ENCODE measurements at regions not wholly inside any gene's neighbourhood (a gene's known extent, or its start where the extent isn't known, plus 50 kb on each side); places are given as distances from the start of the nearest gene placed in this dataset.

- Histone ChIP-seq H3K4ac (ENCODE audit: low read depth, low read length) (no peak overlapping the region), H3K79me1 (ENCODE audit: low read length) (no peaks in the 10 kb centered on the region), H2BK5ac (ENCODE audit: low read length) (no peak overlapping the region), H3K27me3 (ENCODE audit: insufficient read depth, low read length, poor library complexity) (no peaks in the 10 kb centered on the region), H4K8ac (ENCODE audit: low read depth, low read length) (no peak overlapping the region), H4K5ac (ENCODE audit: low read length) (no peak overlapping the region), H3K79me2 (ENCODE audit: control insufficient read depth, insufficient read depth, low read length) (no peaks in the 10 kb centered on the region), H3K56ac (ENCODE audit: low read length) (no peak overlapping the region), H3K4me3 (ENCODE audit: low read length) (no peak overlapping the region), H3K36me3 (ENCODE audit: control insufficient read depth, insufficient read depth, low read length) (no peaks in the 10 kb centered on the region), H3K9ac (ENCODE audit: low read length) (no peak overlapping the region), H3K4me2 (ENCODE audit: low read length) (no peak overlapping the region), H3K18ac (ENCODE audit: low read length) (no peak overlapping the region), H2BK15ac (replicated peaks; ENCODE audit: low read depth) (no peak overlapping the region), H3K27ac (ENCODE audit: low read depth, low read length) (no peak overlapping the region), H2BK120ac (ENCODE audit: low read depth, low read length) (no peak overlapping the region), H2AK5ac (ENCODE audit: low read length) (no peak overlapping the region), H3K4me1 (ENCODE audit: control insufficient read depth, low read depth, low read length) (no peaks in the 10 kb centered on the region), H3K23ac (ENCODE audit: low read length) (no peak overlapping the region)
- DNase-seq: no peak
- WGBS (ENCODE audit: extremely low coverage, insufficient coverage, low lambda C conversion rate): no CpG with 5 or more reads among the region's 2 CpGs
These were observed 133.2 kb upstream of the SSTR4 start for GRCh38 chr20:22901921-22902320.

- no peak overlapping the region for H4K8ac ChIP-seq (ENCODE audit: low read depth, low read length)
- H3K4me2 ChIP-seq (ENCODE audit: low read length): no peak overlapping the region
- H2AK5ac ChIP-seq (ENCODE audit: low read length): no peak overlapping the region
- H2BK120ac ChIP-seq (ENCODE audit: low read depth, low read length): no peak overlapping the region
- H3K56ac ChIP-seq (ENCODE audit: low read length): no peak overlapping the region
- no peak overlapping the region for H2BK5ac ChIP-seq (ENCODE audit: low read length)
- no CpG with 5 or more reads among the region's 2 CpGs for WGBS (ENCODE audit: extremely low coverage, insufficient coverage, low lambda C conversion rate)
- H3K18ac ChIP-seq (ENCODE audit: low read length): no peak overlapping the region
- no peak overlapping the region for H4K5ac ChIP-seq (ENCODE audit: low read length)
- H3K27me3 ChIP-seq (ENCODE audit: insufficient read depth, low read length, poor library complexity): no peaks in the 10 kb centered on the region
- H3K9ac ChIP-seq (ENCODE audit: low read length): no peak overlapping the region
- H3K4ac ChIP-seq (ENCODE audit: low read depth, low read length): no peak overlapping the region
- H3K27ac ChIP-seq (ENCODE audit: low read depth, low read length): no peak overlapping the region
- H2BK15ac ChIP-seq (replicated peaks; ENCODE audit: low read depth): no peak overlapping the region
- no peak overlapping the region for H3K23ac ChIP-seq (ENCODE audit: low read length)
- H3K79me2 ChIP-seq (ENCODE audit: control insufficient read depth, insufficient read depth, low read length): no peaks in the 10 kb centered on the region
- H3K4me1 ChIP-seq (ENCODE audit: control insufficient read depth, low read depth, low read length): no peaks in the 10 kb centered on the region
- no peaks in the 10 kb centered on the region for H3K79me1 ChIP-seq (ENCODE audit: low read length)
- H3K4me3 ChIP-seq (ENCODE audit: low read length): no peak overlapping the region
- no peaks in the 10 kb centered on the region for H3K36me3 ChIP-seq (ENCODE audit: control insufficient read depth, insufficient read depth, low read length)
- DNase-seq: no peak
These were observed 130.7 kb upstream of the SSTR4 start for GRCh38 chr20:22904386-22904785.

GRCh38 chr20:22904905-22905304 lies 130.2 kb upstream of the SSTR4 start:
- Histone ChIP-seq H4K8ac (ENCODE audit: low read depth, low read length) (no peak overlapping the region), H3K36me3 (ENCODE audit: control insufficient read depth, insufficient read depth, low read length) (no peaks in the 10 kb centered on the region), H3K79me2 (ENCODE audit: control insufficient read depth, insufficient read depth, low read length) (no peaks in the 10 kb centered on the region), H3K27me3 (ENCODE audit: insufficient read depth, low read length, poor library complexity) (no peaks in the 10 kb centered on the region), H3K56ac (ENCODE audit: low read length) (no peak overlapping the region), H3K23ac (ENCODE audit: low read length) (no peak overlapping the region), H3K18ac (ENCODE audit: low read length) (no peak overlapping the region), H3K9ac (ENCODE audit: low read length) (no peak overlapping the region), H3K79me1 (ENCODE audit: low read length) (no peaks in the 10 kb centered on the region), H3K4me3 (ENCODE audit: low read length) (no peak overlapping the region), H2AK5ac (ENCODE audit: low read length) (no peak overlapping the region), H3K27ac (ENCODE audit: low read depth, low read length) (no peak overlapping the region), H2BK5ac (ENCODE audit: low read length) (no peak overlapping the region), H3K4me2 (ENCODE audit: low read length) (no peak overlapping the region), H3K4ac (ENCODE audit: low read depth, low read length) (no peak overlapping the region), H4K5ac (ENCODE audit: low read length) (no peak overlapping the region), H2BK15ac (replicated peaks; ENCODE audit: low read depth) (no peak overlapping the region), H3K4me1 (ENCODE audit: control insufficient read depth, low read depth, low read length) (no peaks in the 10 kb centered on the region), H2BK120ac (ENCODE audit: low read depth, low read length) (no peak overlapping the region)
- WGBS (ENCODE audit: extremely low coverage, insufficient coverage, low lambda C conversion rate): no CpG with 5 or more reads among the region's 2 CpGs
- DNase-seq: no peak

GRCh38 chr20:22905658-22906057 lies 129.5 kb upstream of the SSTR4 start:
- DNase-seq: no peak
- H2BK120ac ChIP-seq (ENCODE audit: low read depth, low read length): no peak overlapping the region
- H3K4me1 ChIP-seq (ENCODE audit: control insufficient read depth, low read depth, low read length): no peaks in the 10 kb centered on the region
- H3K4ac ChIP-seq (ENCODE audit: low read depth, low read length): no peak overlapping the region
- H3K56ac ChIP-seq (ENCODE audit: low read length): no peak overlapping the region
- H3K79me1 ChIP-seq (ENCODE audit: low read length): no peaks in the 10 kb centered on the region
- H3K4me2 ChIP-seq (ENCODE audit: low read length): no peak overlapping the region
- no peak overlapping the region for H2BK5ac ChIP-seq (ENCODE audit: low read length)
- H2BK15ac ChIP-seq (replicated peaks; ENCODE audit: low read depth): no peak overlapping the region
- no peak overlapping the region for H2AK5ac ChIP-seq (ENCODE audit: low read length)
- H3K18ac ChIP-seq (ENCODE audit: low read length): no peak overlapping the region
- WGBS (ENCODE audit: extremely low coverage, insufficient coverage, low lambda C conversion rate): no CpG with 5 or more reads among the region's 10 CpGs
- H4K5ac ChIP-seq (ENCODE audit: low read length): no peak overlapping the region
- no peak overlapping the region for H3K23ac ChIP-seq (ENCODE audit: low read length)
- no peak overlapping the region for H3K9ac ChIP-seq (ENCODE audit: low read length)
- H3K4me3 ChIP-seq (ENCODE audit: low read length): no peak overlapping the region
- H4K8ac ChIP-seq (ENCODE audit: low read depth, low read length): no peak overlapping the region
- H3K36me3 ChIP-seq (ENCODE audit: control insufficient read depth, insufficient read depth, low read length): no peaks in the 10 kb centered on the region
- no peaks in the 10 kb centered on the region for H3K27me3 ChIP-seq (ENCODE audit: insufficient read depth, low read length, poor library complexity)
- no peak overlapping the region for H3K27ac ChIP-seq (ENCODE audit: low read depth, low read length)
- no peaks in the 10 kb centered on the region for H3K79me2 ChIP-seq (ENCODE audit: control insufficient read depth, insufficient read depth, low read length)

- no peak overlapping the region for H2BK5ac ChIP-seq (ENCODE audit: low read length)
- no peak overlapping the region for H3K4ac ChIP-seq (ENCODE audit: low read depth, low read length)
- no peak overlapping the region for H3K4me3 ChIP-seq (ENCODE audit: low read length)
- H2BK15ac ChIP-seq (replicated peaks; ENCODE audit: low read depth): no peak overlapping the region
- WGBS (ENCODE audit: extremely low coverage, insufficient coverage, low lambda C conversion rate): no CpG with 5 or more reads among the region's 3 CpGs
- H3K27ac ChIP-seq (ENCODE audit: low read depth, low read length): no peak overlapping the region
- H4K5ac ChIP-seq (ENCODE audit: low read length): no peak overlapping the region
- DNase-seq: peak; percentile 22
- H3K4me1 ChIP-seq (ENCODE audit: control insufficient read depth, low read depth, low read length): no peaks in the 10 kb centered on the region
- H3K18ac ChIP-seq (ENCODE audit: low read length): no peak overlapping the region
- H2BK120ac ChIP-seq (ENCODE audit: low read depth, low read length): no peak overlapping the region
- no peaks in the 10 kb centered on the region for H3K79me2 ChIP-seq (ENCODE audit: control insufficient read depth, insufficient read depth, low read length)
- no peak overlapping the region for H3K56ac ChIP-seq (ENCODE audit: low read length)
- no peak overlapping the region for H3K23ac ChIP-seq (ENCODE audit: low read length)
- H3K4me2 ChIP-seq (ENCODE audit: low read length): no peak overlapping the region
- no peak overlapping the region for H3K9ac ChIP-seq (ENCODE audit: low read length)
- no peaks in the 10 kb centered on the region for H3K36me3 ChIP-seq (ENCODE audit: control insufficient read depth, insufficient read depth, low read length)
- no peak overlapping the region for H4K8ac ChIP-seq (ENCODE audit: low read depth, low read length)
- no peaks in the 10 kb centered on the region for H3K79me1 ChIP-seq (ENCODE audit: low read length)
- no peak overlapping the region for H2AK5ac ChIP-seq (ENCODE audit: low read length)
- no peaks in the 10 kb centered on the region for H3K27me3 ChIP-seq (ENCODE audit: insufficient read depth, low read length, poor library complexity)
These were observed 126.7 kb upstream of the SSTR4 start for GRCh38 chr20:22908437-22908836.

GRCh38 chr20:22908944-22909343 lies 126.2 kb upstream of the SSTR4 start:
- Histone ChIP-seq H2BK5ac (ENCODE audit: low read length) (no peak overlapping the region), H3K79me1 (ENCODE audit: low read length) (no peaks in the 10 kb centered on the region), H3K4me1 (ENCODE audit: control insufficient read depth, low read depth, low read length) (no peaks in the 10 kb centered on the region), H2AK5ac (ENCODE audit: low read length) (no peak overlapping the region), H3K4me2 (ENCODE audit: low read length) (no peak overlapping the region), H3K4me3 (ENCODE audit: low read length) (no peak overlapping the region), H2BK120ac (ENCODE audit: low read depth, low read length) (no peak overlapping the region), H4K5ac (ENCODE audit: low read length) (no peak overlapping the region), H3K36me3 (ENCODE audit: control insufficient read depth, insufficient read depth, low read length) (no peaks in the 10 kb centered on the region), H3K27ac (ENCODE audit: low read depth, low read length) (no peak overlapping the region), H3K27me3 (ENCODE audit: insufficient read depth, low read length, poor library complexity) (no peaks in the 10 kb centered on the region), H3K56ac (ENCODE audit: low read length) (no peak overlapping the region), H3K79me2 (ENCODE audit: control insufficient read depth, insufficient read depth, low read length) (no peaks in the 10 kb centered on the region), H4K8ac (ENCODE audit: low read depth, low read length) (no peak overlapping the region), H3K9ac (ENCODE audit: low read length) (no peak overlapping the region), H3K4ac (ENCODE audit: low read depth, low read length) (no peak overlapping the region), H2BK15ac (replicated peaks; ENCODE audit: low read depth) (no peak overlapping the region), H3K18ac (ENCODE audit: low read length) (no peak overlapping the region), H3K23ac (ENCODE audit: low read length) (no peak overlapping the region)
- WGBS (ENCODE audit: extremely low coverage, insufficient coverage, low lambda C conversion rate): no CpG with 5 or more reads among the region's 3 CpGs
- DNase-seq: no peak

All from mesendoderm (in vitro differentiated cells).